DMS53 treated with DMSO at 0.1 percent for 48 hours (cell line): ENCODE measurements at regions not wholly inside any gene's neighbourhood (a gene's known extent, or its start where the extent isn't known, plus 50 kb on each side); places are given as distances from the start of the nearest gene placed in this dataset.
A peak's percentile ranks its signal among the peaks of the same experiment; 100 is the strongest.

Source experiments
- DNase-seq: peaks from one replicate; lab custom pipeline; 2025; ENCODE audit not compliant: unreplicated experiment; lab: John Stamatoyannopoulos, UW

DNA sequence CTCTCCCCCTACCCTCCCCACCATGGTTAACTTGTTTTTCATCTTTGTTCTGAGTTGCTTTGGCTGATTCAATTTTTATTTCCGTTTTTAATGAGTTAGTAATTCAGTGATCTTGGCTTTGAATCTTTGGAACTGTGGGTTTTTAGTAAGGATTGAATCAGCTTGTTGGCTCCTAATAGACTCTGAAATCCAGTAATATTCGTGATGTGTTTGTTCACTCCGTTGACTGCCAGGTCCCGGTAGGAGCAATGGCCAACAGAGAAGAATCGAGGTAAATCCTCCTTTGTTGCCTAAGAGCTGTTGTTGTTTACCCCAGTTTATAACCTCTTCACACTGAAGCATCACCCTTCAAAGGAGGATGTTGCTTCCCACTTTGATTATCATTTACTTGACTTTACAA is 92.7 kb downstream of the PCSK1 start:
- no peak for DNase-seq

DNA sequence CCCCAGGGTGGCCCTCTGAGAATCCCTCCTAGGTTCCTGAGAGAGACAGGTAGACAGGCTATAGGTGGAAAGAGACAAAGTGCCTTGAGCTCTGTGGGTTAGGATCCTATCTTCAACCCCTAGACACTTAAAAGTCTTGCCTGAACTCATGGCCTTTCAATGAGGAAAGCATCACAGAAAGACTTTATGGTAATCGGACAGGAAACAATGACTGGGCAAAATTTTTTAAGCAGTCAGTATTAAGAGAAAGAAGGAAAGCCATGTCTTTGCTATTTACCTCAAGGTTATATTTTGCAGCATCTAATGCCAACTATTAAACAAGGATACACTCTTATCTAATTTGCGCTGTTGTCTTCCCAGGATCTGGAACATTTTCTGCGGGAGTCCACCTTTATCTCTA is 93.2 kb downstream of the PCSK1 start:
- DNase-seq, result no peak

DNA sequence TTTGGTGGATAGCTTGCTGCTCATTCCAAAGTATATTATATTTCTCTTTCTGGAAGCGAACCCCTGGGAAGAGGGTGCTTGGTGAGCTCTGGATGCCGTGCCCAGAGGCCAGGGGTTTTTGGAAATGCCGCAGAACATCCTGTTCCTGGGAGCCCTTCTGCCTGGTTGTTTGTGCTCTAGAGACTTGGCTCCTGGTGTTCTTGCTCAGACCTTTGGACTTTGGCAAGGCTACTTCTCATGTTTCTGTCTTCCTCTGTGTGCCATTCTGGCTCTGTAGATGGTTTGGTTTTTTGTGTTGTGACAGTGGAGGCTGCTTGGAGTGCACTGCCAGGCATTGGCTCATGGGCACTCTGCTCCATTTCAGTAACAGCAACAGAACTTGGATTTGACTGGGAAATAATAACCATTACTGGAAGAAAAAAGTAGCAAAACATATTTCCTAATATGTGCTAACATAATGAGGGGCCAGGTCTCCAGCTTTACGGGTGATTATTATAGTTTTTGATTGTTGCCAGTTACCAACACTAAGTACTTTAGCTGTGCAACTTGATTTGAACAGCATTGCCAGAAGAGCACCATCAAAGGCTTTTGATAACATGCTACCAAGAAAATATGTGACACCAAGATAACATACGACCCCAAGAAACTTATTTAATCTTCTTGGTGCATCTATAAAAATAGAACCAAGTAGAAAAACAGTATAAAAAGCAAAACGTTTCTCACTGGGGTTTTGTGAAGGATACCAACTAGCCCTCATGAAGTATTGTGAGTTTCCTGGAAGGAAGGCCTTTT is 94.2 kb downstream of the PCSK1 start:
- no peak for DNase-seq

DNA sequence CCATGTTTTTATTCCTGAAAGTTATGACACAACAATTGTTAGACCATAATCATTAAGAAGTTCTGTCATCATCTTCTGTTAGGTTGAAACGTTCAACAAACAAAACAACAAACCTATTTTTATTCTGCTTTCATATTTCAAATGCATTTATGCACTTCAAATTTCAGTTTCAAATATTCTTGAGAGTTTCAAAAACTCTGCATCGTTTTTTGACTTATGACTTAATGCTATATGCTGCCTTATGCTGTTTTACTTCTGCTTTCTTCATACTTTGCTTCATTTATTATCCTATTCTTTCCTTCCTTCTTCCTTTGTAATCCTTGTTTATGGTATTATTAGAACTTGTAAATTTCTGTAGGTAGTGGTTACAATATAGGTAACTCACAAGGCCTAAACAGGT is 95.0 kb downstream of the PCSK1 start:
- no peak for DNase-seq

DNA sequence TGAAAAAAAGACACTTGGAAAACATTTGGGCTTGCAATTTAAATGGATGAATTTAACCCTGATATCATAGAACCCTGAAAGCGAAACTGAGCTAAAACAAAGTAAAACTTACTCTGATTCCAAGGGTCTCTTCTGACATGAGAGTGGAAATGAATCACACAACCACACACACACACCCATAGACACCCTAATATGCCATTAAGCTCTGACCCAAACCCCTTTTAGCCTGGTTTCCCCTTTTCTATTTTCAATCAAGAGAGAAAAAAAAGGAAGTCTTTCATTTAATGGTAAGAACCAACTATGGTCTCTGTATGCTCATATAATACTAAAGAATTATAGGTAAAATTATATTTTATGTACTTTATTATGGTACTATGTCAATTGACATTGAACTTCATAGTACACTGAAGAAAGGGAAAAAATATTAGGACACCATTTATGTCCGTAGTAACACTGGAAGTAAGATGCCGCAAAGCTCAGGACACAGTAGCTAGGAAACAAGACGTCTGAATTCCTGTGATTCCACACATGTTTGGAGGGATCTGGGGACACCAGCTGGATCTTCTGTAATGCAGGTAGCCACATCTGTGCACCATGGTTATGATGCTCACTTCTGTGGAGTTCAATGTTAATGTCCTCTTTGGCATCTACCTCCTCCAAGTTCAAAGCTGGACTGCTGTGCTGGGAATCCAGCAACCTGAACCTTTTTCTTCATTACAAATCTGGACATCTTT is 95.8 kb downstream of the PCSK1 start:
- no peak for DNase-seq

DNA sequence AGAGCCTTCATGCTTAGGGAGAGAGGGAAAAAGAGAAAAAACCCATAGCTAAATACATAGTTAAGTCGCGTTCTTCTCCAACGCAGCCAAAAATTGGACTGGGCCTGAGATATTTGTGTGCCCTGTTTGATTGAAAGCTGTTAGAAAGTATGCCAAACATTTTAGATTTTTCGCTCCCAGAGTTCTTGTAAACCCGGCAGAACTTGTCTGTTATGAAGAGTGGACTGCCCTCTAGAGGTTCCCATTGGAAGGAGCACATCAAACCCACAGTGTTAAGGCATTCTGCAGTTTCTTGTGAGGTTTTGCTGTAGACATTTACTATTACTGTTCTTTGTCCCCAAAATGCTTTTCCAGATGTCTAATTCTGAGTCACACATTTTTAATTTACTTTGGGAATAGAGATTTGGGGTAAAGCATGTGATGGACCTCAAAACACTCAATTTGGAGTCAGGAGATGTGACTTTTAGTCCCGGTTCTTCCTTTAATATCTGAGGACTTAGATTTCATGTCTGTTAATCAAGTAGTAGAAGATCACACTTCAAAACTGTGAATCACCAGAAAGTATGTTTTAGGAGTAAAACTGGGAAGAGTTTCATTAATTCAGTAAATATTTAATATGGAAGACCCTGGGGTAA is 96.6 kb downstream of the PCSK1 start:
- DNase-seq, result peak; percentile 85

DNA sequence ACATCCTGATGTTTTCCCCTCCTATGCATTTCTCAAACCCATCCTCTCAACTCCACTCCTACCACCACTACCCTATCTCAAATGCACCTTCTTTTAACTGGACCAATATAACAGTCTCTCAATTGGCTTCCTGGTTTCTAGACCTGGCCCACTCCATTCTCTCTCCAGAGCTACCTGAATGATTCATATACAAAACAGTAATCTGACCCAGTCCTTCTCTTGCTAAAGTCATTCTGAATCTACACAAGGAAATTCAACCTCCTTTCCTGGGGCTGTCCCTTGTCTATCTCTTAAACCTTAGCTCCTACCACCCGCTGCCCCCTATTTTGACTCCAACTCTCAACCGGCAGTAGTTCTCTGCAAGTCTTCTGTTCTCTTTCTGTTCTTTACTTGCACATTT is 97.2 kb downstream of the PCSK1 start:
- DNase-seq, result peak; percentile 44

DNA sequence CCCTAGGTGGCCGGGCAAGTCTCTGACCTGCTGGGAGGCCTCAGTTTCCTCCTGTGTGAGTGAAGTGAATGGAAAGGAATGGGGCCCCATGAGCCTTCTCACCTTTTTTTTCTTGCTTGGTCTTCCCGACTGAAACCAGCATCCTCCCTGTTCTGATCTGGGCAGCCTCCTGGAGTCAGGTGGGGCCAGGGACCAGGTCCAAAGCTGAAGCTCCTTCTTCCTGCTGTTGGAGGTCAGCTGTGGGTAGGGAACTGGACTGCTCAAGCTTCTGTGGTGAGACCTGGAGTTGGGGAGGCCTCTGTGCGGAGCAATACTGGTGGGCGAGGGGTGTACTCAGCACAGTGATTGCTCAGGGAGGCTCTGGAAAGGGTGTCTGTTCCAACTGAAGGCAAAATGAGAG is 99.7 kb downstream of the PCSK1 start:
- DNase-seq, result no peak

DNA sequence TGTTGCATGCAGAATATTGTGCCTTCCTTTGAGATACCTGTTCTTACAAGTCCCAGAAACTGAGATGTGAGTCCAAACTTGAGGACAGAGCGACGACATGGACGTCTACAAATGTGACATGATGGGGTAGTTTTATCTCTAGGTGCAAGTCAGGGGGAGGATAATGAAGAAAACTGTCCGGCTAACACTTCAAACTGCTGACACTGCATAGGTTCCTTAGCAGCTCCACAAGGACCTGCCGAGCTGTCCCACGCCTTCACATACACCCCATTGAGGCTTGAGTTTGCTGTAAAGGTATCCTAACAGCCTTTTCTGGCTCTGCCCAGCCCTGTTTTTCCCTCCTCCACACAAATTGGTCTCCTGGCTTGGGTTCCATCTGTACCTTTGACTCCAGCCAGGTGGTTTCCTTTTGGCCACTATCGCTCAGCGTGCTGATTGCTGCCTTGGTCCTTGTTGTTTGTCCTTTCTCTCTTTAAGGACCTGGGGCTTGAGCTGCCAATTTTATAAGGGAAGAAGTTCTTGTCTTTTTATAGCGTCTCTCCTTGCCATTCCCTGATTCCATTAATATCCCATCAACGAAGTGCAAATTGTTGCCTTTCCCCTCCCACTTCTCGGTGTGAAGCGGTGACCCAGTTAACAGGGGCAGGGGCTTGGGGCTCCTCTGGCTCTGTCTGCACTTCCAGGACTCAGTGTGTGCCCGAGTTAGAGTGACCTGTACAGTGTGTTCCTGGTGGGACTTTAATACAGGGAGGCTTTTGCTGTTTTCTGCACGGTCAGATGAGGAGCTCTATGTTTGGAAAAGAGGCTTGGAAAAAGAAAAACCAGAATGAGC is 100.3 kb downstream of the PCSK1 start:
- DNase-seq, result no peak

DNA sequence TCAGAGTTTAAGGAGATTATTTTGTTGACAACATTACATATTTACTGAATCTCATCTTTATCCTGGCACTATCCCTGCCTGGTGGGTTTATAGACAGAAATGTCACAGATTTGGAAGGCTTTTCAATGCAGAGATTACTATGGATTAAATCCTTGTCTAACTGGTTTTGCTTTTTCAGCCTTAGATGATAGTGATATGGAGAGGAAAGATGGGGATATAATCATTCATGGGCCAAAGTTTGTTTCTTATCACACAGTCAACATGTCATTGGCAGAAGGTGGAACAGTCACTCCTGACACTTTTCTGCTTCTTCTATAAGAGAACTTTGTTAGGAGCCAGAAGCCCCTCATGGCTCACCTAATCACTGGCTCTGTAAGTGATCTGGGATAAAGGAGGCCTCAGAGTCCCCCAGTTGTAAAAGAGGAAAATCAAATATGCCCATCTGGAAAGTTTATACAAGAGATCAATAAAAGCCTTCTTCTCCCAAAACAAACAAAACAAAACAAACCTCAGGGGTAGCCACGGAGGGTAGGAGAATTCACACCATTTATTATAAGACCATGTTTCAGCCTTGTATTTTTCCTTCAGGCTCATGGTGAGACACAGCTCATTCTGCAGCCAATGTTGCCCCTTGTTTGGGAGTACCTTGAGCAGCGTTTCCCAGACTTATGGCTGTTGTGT is 101.2 kb downstream of the PCSK1 start:
- no peak for DNase-seq

DNA sequence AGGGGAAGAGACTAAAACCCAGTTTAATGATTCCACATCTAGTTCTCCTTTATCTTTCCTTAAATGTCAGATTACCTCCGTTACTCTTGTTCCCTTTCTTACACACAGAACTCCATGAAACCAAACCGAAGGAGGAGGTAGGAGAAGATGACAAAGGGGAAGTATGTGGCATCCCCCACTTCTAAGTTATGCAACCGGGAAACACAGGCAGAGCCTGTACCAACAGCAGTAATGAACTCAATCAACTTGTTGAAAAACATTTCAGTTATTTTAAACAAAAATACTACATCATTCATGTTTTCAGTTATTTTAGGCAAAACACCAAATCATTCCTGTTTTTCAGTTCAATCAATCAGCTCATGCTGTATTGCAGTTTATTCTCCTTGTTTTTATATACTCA is 101.8 kb downstream of the PCSK1 start:
- no peak for DNase-seq

DNA sequence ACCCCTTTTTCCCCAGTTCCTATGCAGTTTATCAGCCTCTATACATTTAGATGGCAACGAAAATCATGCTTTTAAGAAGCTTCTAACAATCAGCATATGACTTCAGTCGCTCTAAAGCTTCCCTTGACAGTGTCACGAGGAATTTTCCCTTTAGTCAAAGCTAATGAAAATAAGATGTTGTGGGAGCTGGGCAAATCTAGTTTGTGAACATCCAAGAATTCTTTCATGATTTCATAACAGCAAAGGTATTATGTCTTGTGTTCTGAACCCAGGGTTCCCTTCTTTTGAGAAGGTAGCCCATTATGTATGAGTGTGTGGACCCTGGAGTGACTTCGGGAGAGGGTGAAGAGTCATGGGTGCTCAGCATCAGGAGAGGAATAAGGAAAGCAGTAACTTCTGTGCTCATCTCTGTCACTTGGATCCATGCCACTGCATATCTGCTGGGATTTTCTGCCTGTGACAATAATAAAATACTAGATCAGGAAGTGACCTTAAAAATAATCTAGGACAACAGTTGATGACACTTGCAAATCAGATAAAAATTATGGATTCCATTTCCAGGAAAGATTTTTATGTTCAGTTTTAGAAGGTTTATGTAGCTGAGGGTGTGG is 102.4 kb downstream of the PCSK1 start:
- DNase-seq, result peak; percentile 17

DNA sequence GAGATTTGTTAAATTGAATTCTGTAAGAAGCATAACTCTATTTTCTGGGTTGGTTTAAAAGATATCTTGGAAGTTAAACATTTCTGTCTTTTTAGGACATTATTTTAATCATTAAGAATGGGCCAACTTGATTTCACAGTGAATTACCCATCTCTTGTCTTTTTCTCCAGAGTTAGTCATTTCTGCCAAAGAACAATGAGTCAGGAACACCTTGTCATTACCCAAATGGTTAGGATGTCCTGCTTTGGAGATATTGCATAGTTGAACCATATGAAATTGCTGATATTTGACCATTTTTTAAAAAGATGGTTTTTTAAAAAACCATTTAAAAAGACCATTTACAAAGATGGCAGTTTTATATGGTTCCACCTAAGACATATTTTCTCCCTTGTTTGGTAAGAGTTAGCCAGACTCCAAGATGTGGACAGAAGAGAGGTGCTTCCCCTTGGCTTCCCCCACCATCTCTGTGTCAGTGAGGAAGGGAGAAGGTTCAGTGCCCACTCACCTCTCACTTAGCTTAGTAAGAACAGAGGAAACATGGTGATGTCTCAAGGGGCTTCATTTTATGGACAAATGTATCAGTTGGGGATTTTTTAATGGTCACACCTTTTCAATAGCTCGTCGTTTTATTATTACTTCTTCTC is 103.0 kb downstream of the PCSK1 start:
- DNase-seq, result no peak

DNA sequence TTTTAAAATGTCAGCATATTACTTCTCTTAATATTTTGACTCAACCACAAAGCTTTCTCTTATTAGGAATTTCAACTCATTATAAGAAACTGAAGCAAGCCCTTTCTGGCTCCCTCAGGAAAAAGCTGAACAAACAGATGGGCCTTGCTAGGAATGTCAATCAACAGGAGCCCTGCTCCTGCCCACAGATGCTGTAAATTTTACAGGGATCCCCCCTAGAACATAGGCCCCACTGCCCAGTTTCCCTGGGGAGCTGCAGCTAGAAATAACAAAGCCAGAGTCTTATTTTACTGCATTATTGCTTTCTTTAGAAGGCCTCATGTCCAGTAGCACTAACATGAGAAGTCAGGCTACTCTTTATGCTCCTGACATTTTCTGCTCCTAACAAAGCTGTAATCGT is 103.8 kb downstream of the PCSK1 start:
- no peak for DNase-seq

DNA sequence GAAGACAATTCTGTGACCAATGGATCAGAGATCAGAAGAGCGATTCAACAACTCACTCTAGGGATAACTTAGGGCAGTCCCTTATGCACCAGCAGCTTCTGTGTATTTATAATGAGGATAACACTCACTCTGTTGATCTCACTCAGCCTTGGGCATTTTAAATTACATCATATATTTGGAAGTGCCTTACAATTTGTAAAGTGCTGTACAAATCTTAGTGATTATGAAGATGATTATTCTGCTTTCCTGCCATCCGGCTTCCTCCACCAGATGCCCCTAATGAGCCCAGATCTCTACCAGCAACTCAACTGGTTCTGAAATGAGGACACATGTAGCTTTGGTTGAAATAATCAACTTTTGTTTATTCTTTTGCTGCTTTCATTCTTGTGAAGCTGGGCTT is 105.3 kb downstream of the PCSK1 start:
- DNase-seq, result no peak

DNA sequence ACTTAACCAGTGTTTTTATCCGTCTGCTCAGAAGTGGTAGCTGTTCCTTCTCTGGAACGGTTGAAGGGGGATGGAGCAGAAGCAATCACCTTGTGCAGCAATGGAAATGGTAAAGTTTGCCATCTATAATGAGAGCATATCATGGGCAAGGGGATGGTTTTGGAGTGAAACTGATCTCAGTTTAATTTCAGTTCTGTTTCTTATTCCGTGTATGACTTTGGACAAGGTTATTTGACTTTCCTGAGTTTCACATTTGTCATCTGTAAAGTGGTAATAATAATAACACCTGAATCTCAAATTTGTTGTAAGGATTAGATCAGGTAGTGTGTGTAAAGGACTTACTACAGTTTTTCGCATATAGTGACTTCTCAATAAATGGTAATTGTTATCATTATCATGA is 106.1 kb downstream of the PCSK1 start:
- no peak for DNase-seq

DNA sequence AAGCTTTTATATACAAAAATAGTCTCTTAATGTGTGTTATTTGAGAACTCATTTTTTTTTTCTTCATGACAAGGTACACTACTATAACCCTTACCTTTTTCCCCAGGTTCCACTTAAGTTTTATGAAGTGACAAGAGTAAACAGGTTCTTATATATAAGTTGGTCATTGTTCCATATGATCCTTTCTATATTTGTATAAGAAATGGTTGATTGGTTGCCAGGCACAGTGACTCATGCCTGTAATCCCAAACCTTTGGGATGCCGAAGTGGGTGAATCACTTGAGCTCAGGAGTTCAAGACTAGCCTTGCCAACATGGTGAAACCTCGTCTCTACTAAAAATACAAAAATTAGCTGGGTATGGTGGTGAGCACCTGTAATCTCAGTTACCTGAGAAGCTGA is 108.3 kb downstream of the PCSK1 start:
- peak; percentile 92 for DNase-seq

DNA sequence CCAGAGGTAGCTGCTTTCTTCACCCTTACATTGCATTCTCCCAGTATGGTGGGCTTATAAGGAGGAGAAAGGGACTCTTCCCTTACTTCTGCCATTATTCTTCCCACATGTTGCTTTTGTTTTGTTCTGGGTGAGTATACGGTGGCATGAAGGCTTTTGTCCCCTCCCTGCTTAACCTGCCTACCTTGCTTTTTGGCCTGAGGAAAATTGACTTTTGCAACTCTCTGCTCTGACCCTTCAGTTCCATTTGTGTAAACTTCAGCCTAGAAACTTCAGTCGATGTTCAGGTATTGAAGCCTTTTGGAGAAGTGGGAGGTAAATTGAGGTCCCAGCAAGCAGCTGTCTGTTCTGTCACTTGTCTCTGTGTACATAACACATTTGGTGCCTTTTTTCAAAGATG is 110.2 kb downstream of the PCSK1 start:
- no peak for DNase-seq

DNA sequence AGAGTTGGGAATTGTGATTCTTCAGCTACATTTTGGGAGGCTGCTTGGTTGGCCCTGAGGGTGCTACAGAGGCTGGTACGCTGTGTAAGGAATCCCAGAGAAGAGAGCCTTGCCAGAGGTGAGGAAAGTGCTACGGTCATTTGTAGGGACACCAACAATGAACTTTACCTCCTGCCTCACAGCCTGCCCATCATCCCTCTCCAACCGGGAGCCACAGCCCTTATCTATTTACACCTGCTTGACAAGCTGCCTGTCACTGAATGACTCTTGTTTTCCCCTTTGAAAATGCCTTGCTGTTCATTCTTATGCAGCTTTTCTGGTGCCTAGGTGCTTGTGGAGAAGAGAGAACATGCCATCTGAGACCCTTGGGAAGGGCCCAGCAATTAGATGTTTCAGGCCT is 110.8 kb downstream of the PCSK1 start:
- peak; percentile 32 for DNase-seq

DNA sequence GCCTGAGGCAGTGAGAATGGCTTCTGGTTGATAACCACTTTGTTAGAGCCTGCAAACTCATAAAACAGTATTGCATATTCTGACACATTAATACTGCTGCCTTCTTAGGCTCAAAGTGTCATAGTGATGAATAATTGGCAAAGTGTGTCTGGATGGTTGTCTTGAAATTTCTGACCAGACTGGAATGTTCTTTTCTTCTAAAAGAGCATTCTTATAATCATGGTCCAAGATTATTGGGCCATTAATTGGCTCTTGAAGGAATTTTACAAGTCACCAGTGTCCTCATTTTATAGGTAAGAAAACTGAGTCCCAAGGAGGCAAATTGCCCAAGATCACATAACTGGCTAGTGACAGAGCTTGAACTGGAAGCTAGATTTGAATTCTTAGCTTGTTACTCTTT is 111.7 kb downstream of the PCSK1 start:
- DNase-seq, result no peak
